Embryonic facial prominence (tissue), 1 donor: ENCODE measurements at regions not wholly inside any gene's neighbourhood (a gene's known extent, or its start where the extent isn't known, plus 50 kb on each side); places are given as distances from the start of the nearest gene placed in this dataset.

Source experiments
- DNase-seq: peaks from one replicate; pipeline ENCODE4 v3.0.0-alpha.2; 2016; ENCODE audit errors: extremely low spot score

DNA sequence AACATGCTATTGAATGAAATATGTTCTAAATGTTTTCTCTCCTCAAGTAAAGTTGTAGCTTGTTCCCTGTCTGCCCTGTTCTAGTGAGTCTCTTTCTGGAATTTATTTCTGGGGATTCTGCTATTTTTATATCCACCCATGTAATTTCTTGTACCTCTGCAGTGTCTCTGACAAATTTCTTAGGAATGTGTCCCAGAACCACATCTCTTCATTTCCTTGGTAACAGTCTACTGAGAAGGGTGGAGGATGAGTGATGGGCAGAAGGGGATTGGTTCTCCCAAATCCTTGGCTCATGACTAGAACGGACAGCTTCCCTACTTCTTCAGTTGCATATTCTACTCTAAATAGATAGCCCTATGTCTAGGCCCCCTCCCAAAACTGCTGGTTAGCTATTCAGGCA, 490.6 kb upstream of the LINC00305 start:
- DNase-seq = no peak

DNA sequence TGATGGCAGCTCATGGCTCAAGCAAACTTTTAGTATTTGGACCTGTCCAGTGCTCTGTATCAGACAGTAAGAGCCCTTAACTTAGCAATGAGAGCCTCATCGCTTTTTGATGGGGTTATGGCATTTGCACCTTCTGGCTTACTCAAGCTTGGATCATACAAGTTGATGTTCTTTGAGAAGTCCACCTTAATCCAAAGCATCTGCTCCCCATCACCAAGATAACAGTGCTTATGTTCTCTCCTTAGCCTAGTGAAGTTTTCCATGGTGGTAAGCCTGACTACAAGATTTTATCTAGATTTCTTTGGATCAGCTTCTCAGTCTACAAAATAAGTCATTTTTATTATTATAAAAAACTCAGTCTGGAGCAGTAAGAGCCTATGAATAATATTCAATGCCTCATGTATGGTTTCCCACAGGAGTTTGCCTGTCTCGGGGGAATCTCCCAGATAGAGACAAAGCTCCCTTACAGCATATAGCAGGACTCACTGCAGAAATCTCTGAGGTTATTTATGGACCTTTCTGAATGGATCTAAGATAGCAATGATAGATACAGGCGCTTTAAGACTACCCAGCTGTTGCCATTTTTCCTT, 472.2 kb upstream of the LINC00305 start:
- DNase-seq = no peak

DNA sequence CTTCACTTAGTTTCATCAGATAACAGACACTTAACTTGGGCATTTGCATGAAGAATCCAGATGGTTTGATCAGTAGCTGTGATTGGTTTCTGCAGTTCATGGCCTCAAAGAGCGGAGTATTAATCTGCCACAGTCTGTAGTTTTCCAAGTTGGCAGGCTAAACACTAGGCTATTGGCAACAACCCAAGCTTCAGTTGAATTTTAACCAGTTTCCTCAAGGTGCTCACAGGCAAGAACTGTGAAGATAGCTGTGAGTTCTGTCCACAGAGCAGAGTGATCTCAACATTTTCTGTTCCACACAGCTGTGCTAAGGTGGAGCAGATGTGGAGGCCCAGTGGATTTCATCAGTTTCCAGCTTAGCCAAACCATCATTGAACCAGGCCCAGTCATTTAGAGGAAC, 469.5 kb upstream of the LINC00305 start:
- DNase-seq = no peak

DNA sequence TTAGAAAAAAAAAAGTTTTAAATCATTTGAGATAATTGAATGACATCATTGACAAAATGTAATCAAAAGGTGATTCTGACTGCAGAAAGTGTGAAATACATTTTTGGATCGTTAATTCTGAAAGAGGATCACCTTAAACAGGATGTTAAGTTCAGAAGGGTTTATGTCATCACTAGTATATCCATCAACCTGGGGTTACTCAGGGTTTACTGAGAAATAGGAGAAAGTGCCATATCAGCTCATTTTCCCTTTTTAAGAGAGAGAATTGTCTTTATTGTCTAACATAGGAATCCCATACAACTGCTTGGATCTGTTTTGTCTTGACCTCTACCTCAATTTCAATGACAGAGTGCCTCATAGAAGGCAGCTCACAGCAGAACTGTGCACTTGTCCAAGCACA, 466.1 kb upstream of the LINC00305 start:
- DNase-seq = no peak

DNA sequence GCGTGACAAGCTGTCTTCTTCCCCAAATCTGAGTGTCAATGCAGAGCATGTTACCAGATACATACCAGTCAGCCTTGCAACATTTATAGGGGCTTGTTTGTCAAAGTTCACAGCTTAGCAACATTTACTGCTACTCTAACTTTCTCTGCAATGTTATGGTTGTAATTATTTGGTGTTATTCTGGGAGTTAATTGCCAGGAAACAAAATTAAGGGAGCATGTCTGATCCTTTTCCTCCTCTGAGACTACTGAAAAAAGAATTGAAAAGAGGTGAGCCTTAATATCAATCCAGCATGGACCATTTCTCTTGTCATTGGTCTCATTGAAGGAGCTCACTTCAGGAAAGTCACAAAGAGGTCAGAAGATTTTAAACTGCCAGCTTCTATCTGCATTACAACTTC, 465.6 kb upstream of the LINC00305 start:
- no peak for DNase-seq

DNA sequence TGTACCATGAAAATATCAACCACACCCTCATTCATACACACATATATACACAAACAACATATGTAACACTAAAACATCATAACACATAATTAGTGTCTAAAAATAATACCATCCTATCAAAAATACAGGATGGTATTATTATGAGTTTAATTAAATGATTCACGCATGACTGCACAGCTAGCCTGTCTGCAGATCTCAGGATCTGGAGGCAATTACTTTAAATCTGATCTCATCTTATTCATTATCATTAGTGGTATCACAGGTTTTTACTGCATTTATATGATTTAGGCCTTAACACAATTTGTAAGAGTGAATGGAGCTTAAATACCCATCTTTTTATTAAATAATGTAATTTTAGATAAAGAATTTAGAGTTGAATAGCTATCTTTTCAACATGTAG, 443.4 kb upstream of the LINC00305 start:
- no peak for DNase-seq

DNA sequence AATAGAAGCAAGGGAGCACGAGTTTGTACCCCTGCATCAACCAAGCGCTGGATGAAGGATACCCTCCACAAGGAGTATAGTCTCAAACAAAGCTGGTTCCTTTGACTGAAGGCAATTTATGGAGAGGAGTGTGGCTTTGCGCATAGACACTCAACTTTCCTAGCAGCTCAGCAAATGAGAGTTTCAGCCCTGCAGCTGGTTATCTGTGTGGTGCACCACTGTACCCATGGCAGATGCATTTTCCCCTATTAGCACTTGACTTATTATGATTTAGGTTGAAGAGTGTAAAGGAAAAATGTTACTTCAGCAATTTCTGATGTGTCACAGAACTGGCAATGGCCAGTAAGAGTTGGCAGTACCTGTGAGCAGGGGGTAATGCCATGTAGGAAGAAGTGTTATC, 440.1 kb upstream of the LINC00305 start:
- no peak for DNase-seq

DNA sequence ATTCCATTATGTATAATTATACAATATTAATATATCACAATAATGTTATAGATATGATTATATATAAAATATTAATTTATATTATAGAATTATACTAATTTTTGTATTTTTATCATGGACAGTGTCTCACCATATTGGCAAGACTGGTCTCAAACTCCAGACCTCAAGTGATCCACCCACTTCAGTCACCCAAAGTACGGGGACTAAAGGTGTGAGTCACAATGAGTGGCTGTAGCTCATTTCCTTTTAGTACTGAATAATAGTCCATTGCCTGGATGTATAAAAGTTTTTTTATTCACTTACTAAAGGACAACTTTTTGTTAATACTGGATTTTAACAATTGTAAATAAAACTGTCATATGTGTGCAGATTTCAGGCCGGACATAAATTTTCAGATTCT, 417.6 kb upstream of the LINC00305 start:
- DNase-seq = no peak

DNA sequence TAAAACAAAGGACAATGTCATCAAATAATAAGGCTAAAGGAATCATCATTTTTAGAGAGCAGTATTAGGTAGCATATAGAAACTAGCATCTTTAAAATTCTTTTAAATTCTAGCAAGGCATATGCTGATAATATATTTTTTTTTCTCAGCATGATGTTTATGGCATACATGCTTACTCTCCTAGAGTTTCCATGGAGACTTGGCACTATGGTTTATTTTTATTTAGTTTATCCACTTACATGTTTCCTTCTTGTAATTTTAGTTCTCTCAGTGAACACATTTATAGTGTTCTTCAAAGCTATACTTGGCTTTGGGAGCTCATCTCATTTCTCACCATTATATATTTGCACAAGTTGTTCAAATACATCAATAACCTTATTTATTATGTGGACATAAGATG, 413.8 kb upstream of the LINC00305 start:
- no peak for DNase-seq

DNA sequence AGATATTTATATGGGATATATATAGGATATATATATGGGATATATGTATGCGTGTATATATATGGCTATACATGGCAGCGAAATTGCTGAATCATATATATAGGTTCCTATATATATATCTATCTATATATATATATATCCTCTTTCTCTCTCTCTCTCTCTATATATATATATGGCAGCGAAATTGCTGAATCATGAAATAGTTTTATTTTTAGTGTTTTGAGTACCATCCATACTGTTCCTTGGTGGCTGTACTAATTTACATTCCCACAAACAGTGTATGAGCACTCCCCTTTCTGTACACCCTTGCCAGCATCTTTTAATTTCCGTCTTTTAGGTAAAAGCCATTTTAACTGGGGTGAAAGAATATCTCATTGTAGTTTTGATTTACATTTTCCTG, 397.6 kb upstream of the LINC00305 start:
- DNase-seq = no peak

DNA sequence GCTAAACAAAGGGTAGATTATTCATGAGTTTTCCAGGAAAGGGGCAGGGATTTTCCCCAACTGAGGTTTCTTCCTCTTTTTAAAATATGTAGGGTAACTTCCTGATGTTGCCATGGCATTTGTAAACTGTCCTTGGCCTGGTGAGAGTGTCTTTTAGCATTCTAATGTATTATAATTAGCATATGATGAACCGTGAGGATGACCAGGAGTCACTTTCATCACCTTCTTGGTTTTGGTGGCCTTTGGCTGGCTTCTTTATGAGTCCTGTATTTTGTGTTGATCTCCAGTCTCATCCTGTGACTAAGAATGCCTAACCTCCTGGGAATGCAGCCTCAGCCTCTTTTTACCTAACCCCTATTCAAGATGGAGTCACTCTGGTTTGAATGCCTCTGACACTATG, 391.0 kb upstream of the LINC00305 start:
- DNase-seq = no peak

DNA sequence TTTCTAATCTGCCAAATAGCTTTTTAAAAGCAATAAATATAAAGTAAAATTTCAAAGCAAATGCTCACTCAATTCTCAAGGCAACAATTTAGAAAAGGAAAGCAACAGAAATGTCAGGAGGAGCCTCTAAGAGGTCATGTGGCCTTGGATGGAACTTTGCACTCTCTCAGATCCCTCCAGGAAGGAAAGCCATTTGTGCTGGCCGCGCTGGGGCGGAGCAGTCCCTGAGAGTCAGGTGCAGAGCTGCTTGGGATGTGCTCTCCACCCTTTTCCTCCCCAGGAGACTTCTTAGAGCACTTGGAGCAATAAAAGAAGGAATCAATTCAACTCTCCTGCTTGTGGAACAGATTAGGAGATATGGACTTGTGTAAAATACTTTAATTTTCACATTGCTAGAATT, 379.8 kb upstream of the LINC00305 start:
- no peak for DNase-seq

DNA sequence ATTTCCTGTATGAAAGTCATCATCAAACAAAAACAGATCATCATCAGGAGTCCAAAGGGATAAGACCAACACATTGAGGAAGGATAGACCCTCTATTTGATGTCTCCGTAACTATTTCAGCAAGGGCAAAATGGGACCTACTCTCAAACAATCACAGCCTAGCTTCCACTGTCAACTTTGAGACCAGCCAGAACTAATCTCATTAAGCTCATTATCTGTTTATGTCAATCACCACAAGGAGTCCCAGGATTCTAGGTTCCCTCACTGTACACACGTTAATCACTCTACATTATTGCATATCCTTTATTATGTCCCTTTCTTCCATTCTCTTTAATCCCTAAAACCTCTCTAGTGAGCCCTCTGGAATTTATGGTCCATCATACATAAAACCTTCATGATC, 370.3 kb upstream of the LINC00305 start:
- DNase-seq = no peak

DNA sequence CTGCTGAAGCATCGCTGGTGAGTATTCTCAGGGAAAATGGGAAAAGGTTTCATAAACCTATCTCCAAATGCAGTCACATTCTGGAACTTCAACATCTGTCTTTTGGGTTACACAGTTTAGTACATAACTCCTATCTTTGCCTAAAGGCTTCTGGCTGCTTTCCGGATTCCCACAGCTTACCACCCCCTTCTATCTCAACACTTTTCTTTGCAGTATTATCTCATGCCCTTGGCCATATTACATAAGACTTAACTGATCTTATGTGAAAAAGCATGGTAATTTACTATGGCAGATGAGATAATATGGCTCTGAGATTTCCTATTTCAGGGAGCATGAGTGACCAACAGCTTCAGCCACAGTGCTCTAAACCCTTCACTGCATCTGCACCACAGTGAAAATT, 369.3 kb upstream of the LINC00305 start:
- no peak for DNase-seq

DNA sequence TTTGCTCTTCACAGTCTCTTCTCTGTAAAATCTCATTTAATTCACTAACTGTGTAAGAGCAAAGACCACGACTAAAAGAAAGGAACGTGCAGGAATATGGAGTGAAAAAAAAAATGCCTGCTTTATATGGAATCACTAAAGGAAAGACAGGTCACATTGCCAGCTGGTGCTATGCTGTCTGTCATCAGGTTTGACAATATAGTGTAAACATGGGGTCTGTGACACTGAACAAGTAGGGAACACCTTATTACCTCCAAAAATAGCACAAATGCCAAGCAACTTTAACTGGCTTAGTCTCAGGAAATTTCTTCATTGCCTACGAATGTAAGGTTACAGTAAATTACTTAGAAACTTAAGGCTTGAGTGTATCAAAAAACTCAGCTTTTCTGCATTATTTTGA, 364.5 kb upstream of the LINC00305 start:
- no peak for DNase-seq

DNA sequence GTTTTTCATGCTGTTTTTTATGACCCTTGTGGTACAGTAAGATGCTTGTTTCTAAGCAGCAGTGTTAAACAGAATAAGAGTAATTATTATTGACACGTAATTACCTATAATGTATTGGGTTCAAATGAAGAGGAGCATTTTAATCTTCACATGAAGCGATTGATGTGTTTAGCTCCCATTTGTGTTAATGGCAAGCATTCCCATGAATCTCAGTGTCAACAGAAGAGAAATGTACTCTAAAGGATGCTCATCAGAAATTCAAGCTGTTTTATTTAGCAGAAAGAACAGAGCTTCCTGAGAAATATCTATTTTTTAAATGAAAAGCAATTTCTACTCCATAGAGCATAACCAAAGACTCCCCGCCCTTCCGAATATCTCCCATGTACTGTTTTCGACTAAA, 341.3 kb upstream of the LINC00305 start:
- no peak for DNase-seq

DNA sequence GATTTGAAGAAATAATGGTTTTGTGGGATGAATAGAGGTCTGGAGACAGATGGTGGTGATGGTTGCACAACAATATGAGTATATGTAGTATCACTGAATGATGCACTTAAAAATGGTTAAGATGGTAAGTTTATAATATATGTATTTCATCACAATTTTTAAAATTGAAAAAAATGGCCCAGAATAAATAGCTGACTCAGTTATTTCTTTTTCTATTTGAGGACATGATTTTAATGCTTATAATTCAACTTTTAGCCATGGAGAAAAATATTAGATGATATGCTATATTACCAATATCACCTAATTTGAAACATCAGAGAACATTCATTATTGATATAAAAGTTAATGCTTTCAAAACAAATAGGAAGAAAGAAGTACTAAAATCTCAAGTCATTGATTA, 339.8 kb upstream of the LINC00305 start:
- DNase-seq = no peak

DNA sequence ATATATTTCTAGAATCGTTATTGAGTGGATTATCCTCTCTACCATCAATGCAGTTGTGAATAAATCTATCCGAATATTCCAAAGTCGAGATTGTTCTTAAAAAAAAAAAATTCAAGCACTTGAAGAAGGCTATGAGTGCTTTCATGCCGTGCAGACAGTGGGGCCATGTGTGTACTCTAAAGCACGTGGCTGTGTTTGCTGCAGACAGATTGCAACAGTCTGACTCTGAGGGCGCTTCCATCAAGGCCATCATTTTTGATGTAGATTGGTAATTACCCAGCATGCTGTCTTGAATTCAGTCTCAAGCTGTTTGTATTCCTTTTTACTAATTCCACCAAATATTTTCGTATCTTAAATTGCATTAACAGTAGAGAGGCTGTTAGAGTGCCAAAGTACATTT, 325.9 kb upstream of the LINC00305 start:
- DNase-seq = no peak

DNA sequence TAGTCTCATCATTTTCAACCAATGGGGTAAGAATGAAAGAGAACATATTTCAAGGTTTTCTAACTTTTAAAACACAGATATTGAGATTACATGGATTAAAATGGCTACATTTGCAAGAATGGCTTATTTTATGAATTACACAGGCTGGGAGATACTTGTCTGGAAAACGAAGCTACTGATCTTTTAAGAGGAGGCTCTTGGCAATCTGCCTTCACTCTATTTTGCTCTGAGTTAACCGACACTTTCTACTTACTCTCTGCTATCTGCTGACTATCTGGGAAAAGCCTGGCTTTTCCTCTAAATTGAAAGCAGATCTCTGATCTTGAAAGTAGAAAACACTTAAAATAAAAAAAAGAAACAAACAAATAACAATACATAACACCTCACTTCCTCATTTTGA, 325.4 kb upstream of the LINC00305 start:
- no peak for DNase-seq

DNA sequence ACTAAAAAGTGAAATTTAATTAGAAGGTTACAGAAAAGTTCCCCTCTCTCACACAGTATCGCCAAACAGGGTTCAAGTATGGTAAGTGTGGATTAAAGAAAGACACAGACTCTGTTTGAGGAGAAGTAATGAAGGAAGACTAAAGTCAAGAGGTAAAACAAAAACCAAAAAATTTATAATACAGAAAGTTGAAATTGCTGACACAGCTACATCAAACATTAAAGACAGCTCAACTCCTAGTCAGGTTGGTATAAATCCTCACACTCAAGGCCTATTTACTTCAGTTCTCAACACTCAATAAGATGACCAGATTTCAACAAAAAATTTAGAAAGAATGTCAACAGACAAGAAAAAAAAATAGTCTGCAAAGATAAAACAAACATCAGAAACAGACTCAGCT, 300.5 kb upstream of the LINC00305 start:
- peak; percentile 4 for DNase-seq

DNA sequence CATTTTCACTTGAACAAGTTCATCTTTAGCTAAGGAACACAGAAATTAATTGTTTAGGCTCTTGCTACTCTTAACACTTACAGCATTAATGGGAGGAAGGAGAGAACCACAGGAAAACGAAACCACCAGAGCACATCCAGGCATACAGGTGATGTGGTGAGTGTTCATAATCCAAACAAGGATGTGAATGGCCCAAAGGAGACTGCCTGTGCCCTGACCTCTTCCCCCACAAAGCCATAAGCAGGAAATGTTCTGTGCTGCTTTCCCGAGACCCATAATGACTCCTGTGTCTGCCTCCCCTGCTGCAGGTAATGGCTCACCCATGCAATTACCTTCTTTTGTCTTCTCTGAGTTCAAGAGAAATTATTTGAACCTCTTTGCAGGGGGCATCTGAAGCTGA, 295.9 kb upstream of the LINC00305 start:
- DNase-seq = no peak

DNA sequence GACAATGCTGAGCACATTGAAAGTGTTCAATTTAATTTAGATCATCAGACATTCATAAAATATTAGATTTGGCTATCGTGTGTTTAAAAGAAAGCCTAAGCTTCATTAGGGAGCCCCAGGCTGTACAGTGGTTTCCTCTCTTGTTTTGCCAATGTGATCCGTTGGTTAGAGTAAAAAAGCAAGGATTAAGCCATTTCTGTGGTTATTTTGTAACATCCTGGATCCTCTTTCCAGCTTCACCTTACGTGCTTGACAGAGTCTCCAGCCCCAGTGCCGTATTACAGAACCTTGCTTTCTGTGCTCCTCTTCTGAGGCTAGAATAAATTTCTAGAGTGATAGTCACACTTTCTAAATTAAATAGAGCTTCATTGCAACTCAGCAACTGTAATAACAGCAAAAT, 289.3 kb upstream of the LINC00305 start:
- DNase-seq = no peak

DNA sequence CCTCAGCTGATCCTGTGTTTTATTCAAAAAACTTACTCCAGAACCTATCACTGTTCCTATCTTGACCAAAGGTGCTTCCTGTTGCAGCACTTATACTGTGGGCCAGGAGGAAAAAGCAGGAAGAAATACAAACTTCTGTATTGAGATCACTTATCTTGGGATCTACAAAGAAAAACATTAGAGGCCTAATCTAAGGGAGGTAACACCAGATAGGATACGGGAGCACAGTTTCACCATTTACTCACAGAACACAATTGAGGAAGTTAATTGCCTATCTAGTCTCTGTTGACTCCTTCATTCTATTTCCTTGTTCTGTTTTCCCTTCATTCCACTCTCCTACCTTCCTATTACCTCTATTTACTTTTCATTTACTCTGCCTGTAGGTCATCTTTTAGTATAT, 287.2 kb upstream of the LINC00305 start:
- no peak for DNase-seq

DNA sequence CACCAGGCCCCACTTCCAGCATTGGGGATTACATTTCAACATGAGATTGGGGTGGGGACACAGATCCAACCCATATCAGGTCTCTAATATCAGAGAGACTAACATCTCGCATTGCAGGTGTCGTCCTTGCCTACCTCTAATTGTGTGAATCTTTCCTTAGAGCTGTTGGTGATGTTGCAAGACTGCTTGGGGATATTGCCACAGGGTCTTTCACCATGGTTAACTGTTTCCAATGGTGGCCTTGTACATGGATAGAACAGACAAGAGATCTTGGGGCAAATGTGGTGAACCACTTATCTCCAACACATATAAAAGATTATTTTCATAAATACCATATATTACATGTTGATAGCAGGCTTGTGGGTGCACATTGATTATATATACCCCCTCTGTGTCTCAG, 270.3 kb upstream of the LINC00305 start:
- no peak for DNase-seq

DNA sequence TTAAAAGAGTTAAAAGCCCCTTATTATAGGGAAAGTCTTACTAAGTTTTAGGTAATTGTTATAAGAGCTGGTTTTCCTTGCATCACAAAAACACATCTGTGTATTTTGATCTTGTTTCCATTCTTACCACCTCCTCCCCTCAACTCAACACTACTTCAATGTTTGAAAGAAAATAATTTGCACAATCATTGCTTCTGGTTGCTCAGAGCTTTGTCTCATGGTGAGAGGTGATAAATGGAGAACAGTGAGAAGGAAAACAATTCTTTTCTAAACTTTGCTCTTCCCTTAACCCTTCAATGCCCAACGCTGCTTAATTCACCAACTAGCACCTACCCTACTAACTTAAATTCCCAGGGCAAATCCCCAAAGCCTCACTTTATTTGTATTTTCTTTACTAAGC, 268.1 kb upstream of the LINC00305 start:
- no peak for DNase-seq
